A549 (cell line): ENCODE measurements at regions not wholly inside any gene's neighbourhood (a gene's known extent, or its start where the extent isn't known, plus 50 kb on each side); places are given as distances from the start of the nearest gene placed in this dataset.

Experiments
- CHD2 ChIP-seq: fragments of 150-350 bp; IDR thresholded peaks from 2 replicates; pipeline ENCODE4 v1.6.1; 2014; ENCODE audit warnings: low read length; ENCODE audit not compliant: partially characterized antibody
- CHD4 ChIP-seq: fragments of 200-600 bp; sonication (generic); IDR thresholded peaks from 2 replicates; pipeline ENCODE4 v1.6.1; 2016; ENCODE audit warnings: antibody characterized with exemption, mild to moderate bottlenecking, borderline replicate concordance
- EP300 ChIP-seq, 2 experiments: fragments of >200 bp; sonication (Bioruptor Twin); formaldehyde crosslinking; IDR thresholded peaks; 2 replicates in 1 of 2; 3 replicates in 1 of 2; pipeline ENCODE4 v1.6.1; 2016 to 2017
- ESRRA ChIP-seq: fragments of 150-350 bp; IDR thresholded peaks from 2 replicates; pipeline ENCODE4 v1.6.1; 2014; ENCODE audit warnings: mild to moderate bottlenecking, low read length, borderline replicate concordance
- JUNB ChIP-seq: fragments of >200 bp; sonication (Bioruptor Twin); formaldehyde crosslinking; IDR thresholded peaks from 2 replicates; pipeline ENCODE4 v1.6.1; 2016
- KDM1A ChIP-seq: fragments of 200-600 bp; sonication (generic); IDR thresholded peaks from 2 replicates; pipeline ENCODE4 v1.6.1; 2016; ENCODE audit warnings: low read depth, mild to moderate bottlenecking
- PHF8 ChIP-seq: fragments of 200-600 bp; sonication (generic); IDR thresholded peaks from 2 replicates; pipeline ENCODE4 v1.6.1; 2016; ENCODE audit warnings: low read depth, mild to moderate bottlenecking, antibody characterized with exemption, moderate library complexity, borderline replicate concordance
- POLR2A ChIP-seq: IDR thresholded peaks from 2 replicates; pipeline ENCODE4 v1.6.1; 2012; ENCODE audit warnings: mild to moderate bottlenecking, low read length
- RAD21 ChIP-seq, 2 experiments: fragments of >200 bp in 1 of 2; sonication (Bioruptor Twin) in 1 of 2; formaldehyde crosslinking in 1 of 2; IDR thresholded peaks in 1 of 2; conservative IDR thresholded peaks in 1 of 2; 2 replicates in 1 of 2; 3 replicates in 1 of 2; pipeline ENCODE4 v1.6.1; 2012 to 2018; ENCODE audit warnings: inconsistent platforms in 1 of 2
- SMC3 ChIP-seq: fragments of >200 bp; sonication (Bioruptor Twin); formaldehyde crosslinking; IDR thresholded peaks from 3 replicates; pipeline ENCODE4 v1.6.1; 2018; ENCODE audit warnings: inconsistent platforms
- TF ChIP-seq, protein P1 (sequence below): fragments of >200 bp; sonication (Bioruptor Twin); formaldehyde crosslinking; IDR thresholded peaks from 3 replicates; pipeline ENCODE4 v1.5.1; 2016
- TF ChIP-seq, protein P2 (sequence below): IDR thresholded peaks from 2 replicates; pipeline ENCODE4 v1.6.1; 2012
- TF ChIP-seq, protein P3 (sequence below): fragments of 150-350 bp; IDR thresholded peaks from 2 replicates; pipeline ENCODE4 v1.6.1; 2014; ENCODE audit warnings: low read depth, mild to moderate bottlenecking, low read length
- TF ChIP-seq, protein P4 (sequence below): fragments of 450-650 bp; IDR thresholded peaks from 2 replicates; pipeline ENCODE4 v1.6.1; 2014; ENCODE audit warnings: antibody characterized with exemption

DNA sequence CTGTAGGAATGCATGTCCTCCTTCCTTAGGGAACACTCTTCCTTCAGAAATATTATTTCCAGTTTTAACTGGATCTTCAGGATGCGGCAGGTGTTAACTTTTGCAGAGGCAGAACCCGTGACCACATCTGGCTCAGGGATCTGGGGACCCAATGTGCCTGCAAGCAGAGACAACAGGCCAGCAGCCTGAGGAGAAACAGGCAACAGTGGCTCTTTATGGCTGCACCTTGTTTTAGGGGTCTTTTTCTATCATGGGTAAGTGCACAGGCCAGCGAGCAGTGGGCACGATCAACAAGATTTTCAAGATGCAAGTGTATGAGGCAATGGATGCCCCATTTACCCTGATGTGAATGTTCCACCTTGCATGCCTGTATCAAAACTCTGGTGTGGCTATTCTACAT is 497.5 kb upstream of the KLF6 start:
- TF ChIP-seq, protein P1, sequence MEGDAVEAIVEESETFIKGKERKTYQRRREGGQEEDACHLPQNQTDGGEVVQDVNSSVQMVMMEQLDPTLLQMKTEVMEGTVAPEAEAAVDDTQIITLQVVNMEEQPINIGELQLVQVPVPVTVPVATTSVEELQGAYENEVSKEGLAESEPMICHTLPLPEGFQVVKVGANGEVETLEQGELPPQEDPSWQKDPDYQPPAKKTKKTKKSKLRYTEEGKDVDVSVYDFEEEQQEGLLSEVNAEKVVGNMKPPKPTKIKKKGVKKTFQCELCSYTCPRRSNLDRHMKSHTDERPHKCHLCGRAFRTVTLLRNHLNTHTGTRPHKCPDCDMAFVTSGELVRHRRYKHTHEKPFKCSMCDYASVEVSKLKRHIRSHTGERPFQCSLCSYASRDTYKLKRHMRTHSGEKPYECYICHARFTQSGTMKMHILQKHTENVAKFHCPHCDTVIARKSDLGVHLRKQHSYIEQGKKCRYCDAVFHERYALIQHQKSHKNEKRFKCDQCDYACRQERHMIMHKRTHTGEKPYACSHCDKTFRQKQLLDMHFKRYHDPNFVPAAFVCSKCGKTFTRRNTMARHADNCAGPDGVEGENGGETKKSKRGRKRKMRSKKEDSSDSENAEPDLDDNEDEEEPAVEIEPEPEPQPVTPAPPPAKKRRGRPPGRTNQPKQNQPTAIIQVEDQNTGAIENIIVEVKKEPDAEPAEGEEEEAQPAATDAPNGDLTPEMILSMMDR, result no peak
- TF ChIP-seq, protein P2, sequence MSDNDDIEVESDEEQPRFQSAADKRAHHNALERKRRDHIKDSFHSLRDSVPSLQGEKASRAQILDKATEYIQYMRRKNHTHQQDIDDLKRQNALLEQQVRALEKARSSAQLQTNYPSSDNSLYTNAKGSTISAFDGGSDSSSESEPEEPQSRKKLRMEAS, result no peak
- no peak for TF ChIP-seq SMC3
- no peak for TF ChIP-seq JUNB
- TF ChIP-seq EP300 (IDR thresholded peaks at IDR 0.05), result no peak
- TF ChIP-seq POLR2A, result no peak
- TF ChIP-seq CHD4, result no peak
- TF ChIP-seq ESRRA, result no peak
- TF ChIP-seq, protein P3, sequence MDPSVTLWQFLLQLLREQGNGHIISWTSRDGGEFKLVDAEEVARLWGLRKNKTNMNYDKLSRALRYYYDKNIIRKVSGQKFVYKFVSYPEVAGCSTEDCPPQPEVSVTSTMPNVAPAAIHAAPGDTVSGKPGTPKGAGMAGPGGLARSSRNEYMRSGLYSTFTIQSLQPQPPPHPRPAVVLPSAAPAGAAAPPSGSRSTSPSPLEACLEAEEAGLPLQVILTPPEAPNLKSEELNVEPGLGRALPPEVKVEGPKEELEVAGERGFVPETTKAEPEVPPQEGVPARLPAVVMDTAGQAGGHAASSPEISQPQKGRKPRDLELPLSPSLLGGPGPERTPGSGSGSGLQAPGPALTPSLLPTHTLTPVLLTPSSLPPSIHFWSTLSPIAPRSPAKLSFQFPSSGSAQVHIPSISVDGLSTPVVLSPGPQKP, result no peak
- no peak for TF ChIP-seq CHD2
- no peak for TF ChIP-seq PHF8
- TF ChIP-seq, protein P4, sequence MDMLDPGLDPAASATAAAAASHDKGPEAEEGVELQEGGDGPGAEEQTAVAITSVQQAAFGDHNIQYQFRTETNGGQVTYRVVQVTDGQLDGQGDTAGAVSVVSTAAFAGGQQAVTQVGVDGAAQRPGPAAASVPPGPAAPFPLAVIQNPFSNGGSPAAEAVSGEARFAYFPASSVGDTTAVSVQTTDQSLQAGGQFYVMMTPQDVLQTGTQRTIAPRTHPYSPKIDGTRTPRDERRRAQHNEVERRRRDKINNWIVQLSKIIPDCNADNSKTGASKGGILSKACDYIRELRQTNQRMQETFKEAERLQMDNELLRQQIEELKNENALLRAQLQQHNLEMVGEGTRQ, result no peak
- no peak for TF ChIP-seq RAD21 (conservative IDR thresholded peaks at IDR 0.05 in 1 of 2, IDR thresholded peaks at IDR 0.05 in 1 of 2)
- no peak for TF ChIP-seq KDM1A
